Neuronal stem cell (in vitro differentiated cells): ENCODE measurements at regions not wholly inside any gene's neighbourhood (a gene's known extent, or its start where the extent isn't known, plus 50 kb on each side); places are given as distances from the start of the nearest gene placed in this dataset. TPM values are rescaled to one million over a fixed set of nuclear protein-coding genes. Genes with fewer than 3 reads are reported as not detected.

Source experiments
- DNase-seq: peaks from one replicate; pipeline ENCODE4 v3.0.0-alpha.2; 2013; ENCODE audit warnings: low spot score
- H2AFZ ChIP-seq: one replicate; pipeline ENCODE4 v1.6.1; 2013; ENCODE audit warnings: mild to moderate bottlenecking, low read length, inconsistent platforms
- H2AK5ac ChIP-seq: 2 replicates; pipeline ENCODE4 v1.6.1; 2013; ENCODE audit warnings: low read depth, mild to moderate bottlenecking, inconsistent platforms, low read length, moderate library complexity, mixed read lengths
- H2BK120ac ChIP-seq: 2 replicates; pipeline ENCODE4 v1.6.1; 2013; ENCODE audit warnings: low read depth, mild to moderate bottlenecking, inconsistent platforms, low read length, moderate library complexity, mixed read lengths
- H2BK12ac ChIP-seq: one replicate; pipeline ENCODE4 v1.6.1; 2013; ENCODE audit warnings: low read length, inconsistent platforms
- H2BK15ac ChIP-seq: 2 replicates; pipeline ENCODE4 v1.6.1; 2013; ENCODE audit warnings: mild to moderate bottlenecking, low read length, inconsistent platforms, mixed read lengths
- H2BK5ac ChIP-seq: one replicate; pipeline ENCODE4 v1.6.1; 2013; ENCODE audit warnings: inconsistent platforms, mild to moderate bottlenecking, low read length, moderate library complexity
- H3K14ac ChIP-seq: one replicate; pipeline ENCODE4 v1.6.1; 2013; ENCODE audit warnings: low read length, inconsistent platforms
- H3K18ac ChIP-seq: 2 replicates; pipeline ENCODE4 v1.6.1; 2013; ENCODE audit warnings: low read length, inconsistent platforms
- H3K23ac ChIP-seq: 2 replicates; pipeline ENCODE4 v1.6.1; 2013; ENCODE audit warnings: low read depth, mild to moderate bottlenecking, mixed read lengths, low read length, inconsistent platforms; ENCODE audit not compliant: poor library complexity
- H3K27ac ChIP-seq: replicated peaks from 3 replicates; pipeline ENCODE4 v1.5.1; 2013; ENCODE audit warnings: low read length, inconsistent platforms
- H3K27me3 ChIP-seq, 3 experiments: 2 replicates each; pipeline ENCODE4 v1.6.1; 2013; ENCODE audit warnings: low read length in 3 of 3, mild to moderate bottlenecking in 2 of 3, inconsistent platforms in 1 of 3, low read depth in 1 of 3, mixed read lengths in 1 of 3, moderate library complexity in 1 of 3; ENCODE audit not compliant: control insufficient read depth in 3 of 3, insufficient read depth in 3 of 3
- H3K36me3 ChIP-seq, 2 donors: replicated peaks in 1 of 2; 2 replicates each; pipeline ENCODE4 v1.6.1; 2013; ENCODE audit warnings: low read length in 2 of 2; ENCODE audit not compliant: control insufficient read depth in 2 of 2, insufficient read depth in 2 of 2
- H3K4ac ChIP-seq: 2 replicates; pipeline ENCODE4 v1.6.1; 2013; ENCODE audit warnings: inconsistent platforms, mild to moderate bottlenecking, low read length, moderate library complexity
- H3K4me1 ChIP-seq, 2 donors: 1 replicate in 1 of 2; 2 replicates in 1 of 2; pipeline ENCODE4 v1.6.1; 2013; ENCODE audit warnings: low read length in 2 of 2, low read depth in 1 of 2; ENCODE audit not compliant: control insufficient read depth in 2 of 2, insufficient read depth in 1 of 2
- H3K4me2 ChIP-seq: one replicate; pipeline ENCODE4 v1.6.1; 2013; ENCODE audit warnings: mild to moderate bottlenecking, low read length, inconsistent platforms; ENCODE audit not compliant: insufficient read depth, poor library complexity, severe bottlenecking
- H3K4me3 ChIP-seq, 2 donors: 2 replicates each; pipeline ENCODE4 v1.5.1; 2013; ENCODE audit warnings: low read length in 2 of 2, mild to moderate bottlenecking in 2 of 2, inconsistent platforms in 1 of 2, moderate library complexity in 1 of 2
- H3K79me1 ChIP-seq: one replicate; pipeline ENCODE4 v1.6.1; 2013; ENCODE audit warnings: low read depth, mild to moderate bottlenecking, inconsistent platforms, low read length, moderate library complexity
- H3K9ac ChIP-seq: one replicate; pipeline ENCODE4 v1.6.1; 2013; ENCODE audit warnings: mild to moderate bottlenecking, low read depth, low read length, inconsistent platforms; ENCODE audit not compliant: poor library complexity
- H3K9me3 ChIP-seq, 2 donors: replicated peaks in 1 of 2; 2 replicates each; pipeline versions ENCODE3 to v1.6.1; 2013; ENCODE audit warnings: low read length in 2 of 2, mild to moderate bottlenecking in 2 of 2, inconsistent platforms in 1 of 2, low read depth in 1 of 2, mixed read lengths in 1 of 2, moderate library complexity in 1 of 2; ENCODE audit not compliant: control insufficient read depth in 2 of 2, insufficient read depth in 1 of 2
- H4K8ac ChIP-seq: one replicate; pipeline ENCODE4 v1.6.1; 2013; ENCODE audit warnings: low read depth, mild to moderate bottlenecking, inconsistent platforms, low read length, moderate library complexity
- H4K91ac ChIP-seq: one replicate; pipeline ENCODE4 v1.6.1; 2013; ENCODE audit warnings: low read length, low read depth, mild to moderate bottlenecking, inconsistent platforms; ENCODE audit not compliant: poor library complexity
- WGBS, 2 donors: extraction: QIAGEN DNeasy Blood & Tissue Kit; methylation state at CpG; one replicate each; pipeline ENCODE4 v1.1.7; 2013; ENCODE audit warnings: missing lambda C conversion rate in 2 of 2, mixed read lengths in 1 of 2; ENCODE audit not compliant: insufficient read length in 2 of 2, insufficient replicate concordance in 1 of 2; ENCODE audit errors: extremely low coverage in 2 of 2; 5-methylcytosine and 5-hydroxymethylcytosine counted together
- small RNA-seq: library from polyadenylated mRNA; stranded (forward); fragments of <200 nt; extraction: miRNeasy Mini kit (QIAGEN cat#:217004); gene quantifications from one replicate; pipeline ENCODE3, GENCODE V24; 2013; ENCODE audit not compliant: insufficient read depth

GRCh38 chr7:88357781-88358525, 51.3 kb upstream of the STEAP4 start:
- H4K8ac ChIP-seq: no peak overlapping the region
- H3K27ac ChIP-seq: no peak overlapping the region
- H3K23ac ChIP-seq: no peak overlapping the region
- no peaks in the 10 kb centered on the region for H3K36me3 ChIP-seq
- H2BK15ac ChIP-seq: no peak overlapping the region
- H3K4me3 ChIP-seq: no peak overlapping the region
- H3K27me3 ChIP-seq: no peaks in the 10 kb centered on the region
- no peak overlapping the region for H3K14ac ChIP-seq
- H3K79me1 ChIP-seq: no peaks in the 10 kb centered on the region
- no peak for DNase-seq
- H3K4ac ChIP-seq: no peak overlapping the region
- H2BK5ac ChIP-seq: no peak overlapping the region
- H2BK120ac ChIP-seq: no peak overlapping the region
- no peaks in the 10 kb centered on the region for H3K4me1 ChIP-seq
- no peak overlapping the region for H3K18ac ChIP-seq
- no peak overlapping the region for H3K9ac ChIP-seq
- no peak overlapping the region for H3K4me2 ChIP-seq
- no peak overlapping the region for H2AK5ac ChIP-seq
- H2BK12ac ChIP-seq: no peak overlapping the region
- peaks cover 0 to 2% of the 10 kb centered on the region in 2 donors for H3K9me3 ChIP-seq
- no peak overlapping the region for H4K91ac ChIP-seq
- WGBS, 2 donors: no CpG with 5 or more reads among the region's 4 CpGs
- no peak overlapping the region for H2AFZ ChIP-seq

- Histone ChIP-seq H4K8ac (no peak overlapping the region), H2BK5ac (no peak overlapping the region), H3K4ac (no peak overlapping the region), H4K91ac (no peak overlapping the region), H2AK5ac (no peak overlapping the region), H3K14ac (no peak overlapping the region), H3K9me3 (peaks cover 0 to 2% of the 10 kb centered on the region in 2 donors), H3K4me1 (no peaks in the 10 kb centered on the region), H2BK120ac (no peak overlapping the region), H3K23ac (no peak overlapping the region), H3K36me3 (no peaks in the 10 kb centered on the region), H3K18ac (no peak overlapping the region), H3K27ac (no peak overlapping the region), H3K9ac (no peak overlapping the region), H3K4me2 (no peak overlapping the region), H3K27me3 (no peaks in the 10 kb centered on the region), H2AFZ (no peak overlapping the region), H2BK15ac (no peak overlapping the region), H3K79me1 (no peaks in the 10 kb centered on the region), H3K4me3 (no peak overlapping the region), H2BK12ac (no peak overlapping the region)
- WGBS, 2 donors: no CpG with 5 or more reads among the region's 1 CpG
- no peak for DNase-seq
These were observed 50.6 kb upstream of the STEAP4 start for GRCh38 chr7:88357294-88357693.

Small RNAs in the stretch of these regions (small RNA-seq; reads per million reads assigned to genes)
- gene EIF4A1P13: not detected
- not detected for gene RF00272
